GM13977 (cell line): ENCODE measurements at regions not wholly inside any gene's neighbourhood (a gene's known extent, or its start where the extent isn't known, plus 50 kb on each side); places are given as distances from the start of the nearest gene placed in this dataset.
"Not testable (repeated sequence)": the region's sequence is repeated elsewhere in the genome, so short reads cannot be mapped to it uniquely, and the experiment has no call there.

Experiments used
- DNase-seq: peaks from one replicate; pipeline ENCODE4 v3.0.0; 2012; ENCODE audit warnings: low spot score
- in situ Hi-C: fragments of 300-500 bp; cut with MboI; formaldehyde crosslinking; loops from one replicate; pipeline ENCODE4 v1.12.0; 2022; ENCODE audit warnings: low sequenced_read_pairs, low pct_unique_long_range_greater_than_20kb, mixed read lengths, inconsistent platforms; ENCODE audit not compliant: unreplicated experiment
- TF ChIP-seq, protein P1 (sequence below): IDR thresholded peaks from 2 replicates; pipeline ENCODE4 v1.5.1; 2012; ENCODE audit warnings: mild to moderate bottlenecking, control low read depth; ENCODE audit not compliant: insufficient read depth; ENCODE audit errors: extremely low read depth, missing control alignments

DNA sequence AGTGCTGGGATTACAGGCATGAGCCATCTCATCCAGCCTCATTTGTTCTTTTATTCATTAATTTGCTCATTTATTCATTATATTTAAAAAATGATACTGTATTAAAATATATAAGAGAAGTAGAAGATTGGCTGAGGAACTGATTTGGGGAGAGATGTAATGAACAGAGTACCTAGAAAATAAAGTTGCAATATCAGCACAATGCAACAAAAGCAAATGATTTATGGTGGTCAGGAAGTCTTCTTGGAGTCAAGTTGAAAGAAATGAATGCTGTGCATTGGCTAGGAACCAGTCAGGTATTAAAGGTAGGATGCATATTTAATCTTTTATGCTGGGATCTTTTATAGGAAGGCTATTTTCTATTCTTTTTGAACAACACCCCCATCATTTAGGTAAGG is 152.2 kb downstream of the C3orf38 start:
- DNase-seq: no peak
- in situ Hi-C loops: no loop called here
- TF ChIP-seq, protein P1, sequence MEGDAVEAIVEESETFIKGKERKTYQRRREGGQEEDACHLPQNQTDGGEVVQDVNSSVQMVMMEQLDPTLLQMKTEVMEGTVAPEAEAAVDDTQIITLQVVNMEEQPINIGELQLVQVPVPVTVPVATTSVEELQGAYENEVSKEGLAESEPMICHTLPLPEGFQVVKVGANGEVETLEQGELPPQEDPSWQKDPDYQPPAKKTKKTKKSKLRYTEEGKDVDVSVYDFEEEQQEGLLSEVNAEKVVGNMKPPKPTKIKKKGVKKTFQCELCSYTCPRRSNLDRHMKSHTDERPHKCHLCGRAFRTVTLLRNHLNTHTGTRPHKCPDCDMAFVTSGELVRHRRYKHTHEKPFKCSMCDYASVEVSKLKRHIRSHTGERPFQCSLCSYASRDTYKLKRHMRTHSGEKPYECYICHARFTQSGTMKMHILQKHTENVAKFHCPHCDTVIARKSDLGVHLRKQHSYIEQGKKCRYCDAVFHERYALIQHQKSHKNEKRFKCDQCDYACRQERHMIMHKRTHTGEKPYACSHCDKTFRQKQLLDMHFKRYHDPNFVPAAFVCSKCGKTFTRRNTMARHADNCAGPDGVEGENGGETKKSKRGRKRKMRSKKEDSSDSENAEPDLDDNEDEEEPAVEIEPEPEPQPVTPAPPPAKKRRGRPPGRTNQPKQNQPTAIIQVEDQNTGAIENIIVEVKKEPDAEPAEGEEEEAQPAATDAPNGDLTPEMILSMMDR: no peak

DNA sequence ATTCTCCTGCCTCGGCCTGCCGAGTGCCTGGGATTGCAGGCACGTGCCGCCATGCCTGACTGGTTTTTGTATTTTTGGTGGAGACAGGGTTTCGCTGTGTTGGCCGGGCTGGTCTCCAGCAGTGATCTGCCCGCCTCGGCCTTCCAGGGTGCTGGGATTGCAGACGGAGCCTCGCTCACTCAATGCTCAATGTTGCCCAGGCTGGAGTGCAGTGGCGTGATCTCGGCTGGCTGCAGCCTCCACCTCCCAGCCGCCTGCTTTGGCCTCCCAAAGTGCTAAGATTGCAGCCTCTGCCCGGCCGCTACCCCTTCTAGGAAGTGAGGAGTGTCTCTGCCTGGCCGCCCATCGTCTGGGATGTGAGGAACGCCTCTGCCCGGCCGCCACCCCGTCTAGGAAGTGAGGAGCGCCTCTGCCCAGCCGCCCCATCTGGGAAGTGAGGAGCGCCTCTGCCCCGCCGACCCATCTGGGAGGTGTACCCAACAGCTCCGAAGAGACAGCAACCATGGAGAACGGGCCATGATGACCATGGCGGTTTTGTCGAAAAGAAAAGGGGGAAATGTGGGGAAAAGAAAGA is 153.7 kb downstream of the C3orf38 start:
- DNase-seq, in situ Hi-C loops: not testable (repeated sequence)

DNA sequence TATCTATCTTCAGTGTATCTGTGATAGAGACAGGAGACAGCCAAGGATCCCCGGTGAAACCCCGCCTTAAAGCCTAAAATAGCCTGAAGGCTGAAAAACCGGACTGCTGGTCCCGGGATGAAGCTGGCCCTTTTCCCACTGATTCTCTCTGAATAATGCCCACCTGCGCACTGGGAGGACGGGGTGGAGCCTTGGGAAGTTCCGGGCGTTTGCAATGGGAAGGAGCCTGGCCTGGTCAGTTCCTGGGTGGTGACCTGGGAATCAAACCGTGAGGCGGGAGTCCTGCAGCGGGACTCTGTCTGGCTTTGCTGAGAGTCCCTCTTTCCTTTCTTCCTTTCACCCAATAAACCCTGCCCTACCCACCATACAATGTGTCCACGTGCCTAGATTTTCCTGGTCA is 157.9 kb downstream of the C3orf38 start:
- no peak for DNase-seq
- in situ Hi-C loops: no loop called here
- TF ChIP-seq, protein P1: no peak

DNA sequence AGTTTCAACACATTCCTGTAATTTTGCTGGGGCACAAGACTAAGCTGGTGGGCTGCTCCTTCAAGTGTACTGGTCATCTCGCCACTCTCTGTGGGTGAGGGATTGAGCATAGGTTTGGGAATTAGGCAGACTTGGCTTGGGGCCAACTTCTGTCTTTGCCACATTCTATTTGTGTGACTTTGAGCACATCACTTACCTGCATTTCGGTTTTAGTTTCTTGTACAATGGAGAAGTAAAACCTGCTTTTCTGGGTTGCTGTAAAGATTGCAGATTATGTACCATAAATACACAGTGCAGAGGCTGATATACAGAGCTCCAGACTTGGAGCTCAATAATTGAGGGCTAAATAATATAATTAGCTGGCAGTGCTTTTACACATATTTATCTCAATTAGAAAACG is 162.1 kb downstream of the C3orf38 start:
- DNase-seq: no peak
- TF ChIP-seq, protein P1: no peak
- in situ Hi-C loops: no loop called here

DNA sequence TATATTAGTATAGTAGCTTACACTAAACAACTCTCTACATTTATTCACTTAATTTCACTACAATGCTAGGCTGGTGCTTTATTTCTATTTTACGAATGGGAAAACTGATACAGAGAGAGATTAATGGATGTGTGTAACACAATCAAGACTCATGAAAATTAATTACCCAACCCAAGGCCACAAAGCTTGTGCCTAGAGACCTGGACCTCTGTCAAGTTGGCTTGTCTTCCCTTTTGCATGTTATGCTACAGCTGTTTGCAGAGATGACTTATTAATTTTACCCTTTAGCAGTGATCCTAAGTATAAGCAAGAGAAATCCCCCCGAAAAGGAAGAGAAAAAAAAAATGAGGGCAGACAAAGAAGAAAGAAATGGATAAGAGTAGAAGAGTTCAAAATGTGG is 162.5 kb downstream of the C3orf38 start:
- TF ChIP-seq, protein P1: no peak
- in situ Hi-C loops: no loop called here
- no peak for DNase-seq

DNA sequence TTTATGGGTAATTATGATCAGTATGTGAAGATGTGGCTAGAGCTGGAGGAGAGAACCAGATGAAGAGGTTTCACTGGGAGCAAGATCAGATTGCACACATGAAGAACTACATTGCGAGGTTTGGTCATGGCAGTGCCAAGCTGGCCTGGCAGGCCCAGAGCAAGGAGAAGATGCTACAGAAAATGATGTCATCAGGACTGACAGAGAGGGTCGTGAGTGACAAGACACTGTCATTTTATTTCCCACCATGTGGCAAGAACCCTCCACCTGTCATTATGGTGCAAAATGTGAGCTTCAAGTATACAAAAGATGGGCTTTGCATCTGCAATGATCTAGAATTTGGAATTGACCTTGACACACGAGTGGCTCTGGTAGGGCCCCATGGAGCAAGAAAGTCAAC is 168.3 kb downstream of the C3orf38 start:
- in situ Hi-C loops: no loop called here
- TF ChIP-seq, protein P1: no peak
- DNase-seq: no peak

DNA sequence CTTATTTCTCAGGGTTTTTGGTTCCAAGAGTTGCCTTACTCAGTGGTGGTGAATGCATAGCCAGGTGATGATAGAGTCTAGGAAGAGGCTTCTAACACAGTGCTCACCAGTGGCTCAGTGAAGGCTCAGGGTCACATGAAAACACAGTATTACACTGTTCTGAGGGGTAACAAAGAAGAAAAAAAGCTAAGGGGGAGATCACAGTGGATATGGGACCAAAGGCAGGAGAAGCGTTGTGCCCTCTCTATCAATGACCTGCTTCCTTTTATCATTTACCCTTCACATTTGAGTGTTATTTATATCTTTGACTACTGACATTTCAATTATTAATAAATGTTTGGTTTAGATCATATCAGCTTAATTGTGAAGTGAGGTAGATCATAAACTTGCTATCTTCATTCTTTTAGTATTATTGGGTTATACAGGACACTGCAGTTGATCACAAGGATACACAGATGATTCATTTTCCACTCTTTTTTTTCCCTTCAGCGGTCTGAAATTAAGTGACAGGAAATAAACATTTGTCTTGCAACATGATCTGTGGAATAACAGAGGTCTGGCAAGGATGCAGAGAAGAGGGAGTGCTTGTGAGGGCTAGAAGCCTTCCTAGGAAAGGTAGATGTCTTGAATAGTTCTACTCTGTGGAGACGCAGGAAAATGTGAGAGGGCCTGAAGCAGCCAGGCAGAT is 171.7 kb downstream of the C3orf38 start:
- no peak for DNase-seq
- TF ChIP-seq, protein P1: no peak
- in situ Hi-C loops: no loop called here
